ENCODE measurements at regions not wholly inside any gene's neighbourhood (a gene's known extent, or its start where the extent isn't known, plus 50 kb on each side); places are given as distances from the start of the nearest gene placed in this dataset.

- H3K4me1 ChIP-seq (ENCODE audit: control insufficient read depth, extremely low read depth, insufficient read depth, low read length): no peaks in the 10 kb centered on the region
- H3K79me2 ChIP-seq (ENCODE audit: control insufficient read depth, insufficient read depth, low read length): no peaks in the 10 kb centered on the region
- ChIA-PET CTCF (interaction anchor here (0.9 to 5.8 kb wide), 7 partner anchors 9 to 176 kb away, joined by 3 to 64 read pairs (median 4); no protein-coding TSS in a partner anchor), POLR2A (no interaction called here)
- H4K20me1 ChIP-seq (replicated peaks; ENCODE audit: control insufficient read depth, extremely low read depth, insufficient read depth, low read length): no peaks in the 10 kb centered on the region
- no TSS peak for BruUV-seq (replicated peaks)
- H2AFZ ChIP-seq (ENCODE audit: low read depth, low read length): no peak overlapping the region
- intact Hi-C loops (cut with micrococcal nuclease) (no loop called here), dilution Hi-C loops (cut with MboI; ENCODE audit: extremely low pct_ligation_motif_present, low sequenced_read_pairs) (no loop called here)
- H3K4me3 ChIP-seq (replicated peaks in 1 of 3; ENCODE audit: insufficient read depth in 1 of 3, low read depth in 1 of 3, low read length in 3 of 3): no peak overlapping the region
- no peak overlapping the region for H3K4me2 ChIP-seq (ENCODE audit: insufficient read depth, low read length)
- no peaks in the 10 kb centered on the region for H3K36me3 ChIP-seq (ENCODE audit: control insufficient read depth in 2 of 2, extremely low read depth in 1 of 2, insufficient read depth in 2 of 2, low read length in 2 of 2)
- H3K27me3 ChIP-seq (ENCODE audit: control insufficient read depth in 2 of 2, insufficient read depth in 2 of 2, low read length in 2 of 2): peaks cover 0 to 6% of the 10 kb centered on the region in 2 experiments
- no peaks in the 10 kb centered on the region for H3K9me3 ChIP-seq (replicated peaks; ENCODE audit: control insufficient read depth, insufficient read depth, low read length)
- H3K27ac ChIP-seq (ENCODE audit: insufficient read depth, low read depth, low read length): no peak overlapping the region
- no peak for DNase-seq (ENCODE audit: low read depth, low spot score)
- H3K9ac ChIP-seq (replicated peaks; ENCODE audit: extremely low read depth, insufficient read depth, low read length): no peak overlapping the region
- TF ChIP-seq, protein P1, sequence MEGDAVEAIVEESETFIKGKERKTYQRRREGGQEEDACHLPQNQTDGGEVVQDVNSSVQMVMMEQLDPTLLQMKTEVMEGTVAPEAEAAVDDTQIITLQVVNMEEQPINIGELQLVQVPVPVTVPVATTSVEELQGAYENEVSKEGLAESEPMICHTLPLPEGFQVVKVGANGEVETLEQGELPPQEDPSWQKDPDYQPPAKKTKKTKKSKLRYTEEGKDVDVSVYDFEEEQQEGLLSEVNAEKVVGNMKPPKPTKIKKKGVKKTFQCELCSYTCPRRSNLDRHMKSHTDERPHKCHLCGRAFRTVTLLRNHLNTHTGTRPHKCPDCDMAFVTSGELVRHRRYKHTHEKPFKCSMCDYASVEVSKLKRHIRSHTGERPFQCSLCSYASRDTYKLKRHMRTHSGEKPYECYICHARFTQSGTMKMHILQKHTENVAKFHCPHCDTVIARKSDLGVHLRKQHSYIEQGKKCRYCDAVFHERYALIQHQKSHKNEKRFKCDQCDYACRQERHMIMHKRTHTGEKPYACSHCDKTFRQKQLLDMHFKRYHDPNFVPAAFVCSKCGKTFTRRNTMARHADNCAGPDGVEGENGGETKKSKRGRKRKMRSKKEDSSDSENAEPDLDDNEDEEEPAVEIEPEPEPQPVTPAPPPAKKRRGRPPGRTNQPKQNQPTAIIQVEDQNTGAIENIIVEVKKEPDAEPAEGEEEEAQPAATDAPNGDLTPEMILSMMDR (IDR thresholded peaks at IDR 0.05; ENCODE audit: extremely low read depth in 1 of 2, insufficient read depth in 1 of 2, low read depth in 1 of 2, low read length in 2 of 2): no peak
- TF ChIP-seq POLR2AphosphoS5 (IDR thresholded peaks at IDR 0.05; ENCODE audit: insufficient read depth, low read depth, low read length): no peak
- no peaks in the 10 kb centered on the region for H3K9me1 ChIP-seq (replicated peaks; ENCODE audit: control insufficient read depth, extremely low read depth, insufficient read depth, low read length)
- no peak for FAIRE-seq
Observed at GRCh38 chr3:134302674-134303073, 52.0 kb upstream of the RYK start.

DNA sequence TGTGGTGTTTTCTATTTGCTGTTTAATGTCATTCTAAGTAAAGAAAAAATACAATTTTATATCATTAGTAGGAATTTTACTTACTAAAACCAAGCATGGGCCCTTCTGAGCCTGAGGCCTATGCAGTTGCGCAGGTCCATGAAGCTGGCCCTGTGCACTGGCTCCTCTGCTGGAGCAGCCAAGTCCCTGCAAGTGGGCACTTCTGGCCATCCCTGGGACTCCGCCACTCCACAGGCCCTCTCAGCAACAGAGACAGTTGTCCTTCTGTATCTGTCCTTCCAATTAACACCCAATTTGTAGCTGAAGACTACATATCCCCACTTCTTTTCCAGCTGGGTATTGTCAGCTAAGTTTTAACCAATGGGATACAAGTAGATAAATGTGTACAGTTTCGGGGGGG is 49.9 kb upstream of the RYK start:
- Histone ChIP-seq H3K27ac (ENCODE audit: insufficient read depth, low read depth, low read length) (no peak overlapping the region), H3K4me2 (ENCODE audit: insufficient read depth, low read length) (no peak overlapping the region), H2AFZ (ENCODE audit: low read depth, low read length) (no peak overlapping the region), H3K79me2 (ENCODE audit: control insufficient read depth, insufficient read depth, low read length) (no peaks in the 10 kb centered on the region), H3K9ac (replicated peaks; ENCODE audit: extremely low read depth, insufficient read depth, low read length) (no peak overlapping the region), H3K4me3 (replicated peaks in 1 of 3; ENCODE audit: insufficient read depth in 1 of 3, low read depth in 1 of 3, low read length in 3 of 3) (no peak overlapping the region), H3K27me3 (ENCODE audit: control insufficient read depth in 2 of 2, insufficient read depth in 2 of 2, low read length in 2 of 2) (peaks cover 0 to 4% of the 10 kb centered on the region in 2 experiments), H3K9me3 (replicated peaks; ENCODE audit: control insufficient read depth, insufficient read depth, low read length) (no peaks in the 10 kb centered on the region), H3K4me1 (ENCODE audit: control insufficient read depth, extremely low read depth, insufficient read depth, low read length) (no peaks in the 10 kb centered on the region), H3K36me3 (ENCODE audit: control insufficient read depth in 2 of 2, extremely low read depth in 1 of 2, insufficient read depth in 2 of 2, low read length in 2 of 2) (no peaks in the 10 kb centered on the region), H4K20me1 (replicated peaks; ENCODE audit: control insufficient read depth, extremely low read depth, insufficient read depth, low read length) (no peaks in the 10 kb centered on the region), H3K9me1 (replicated peaks; ENCODE audit: control insufficient read depth, extremely low read depth, insufficient read depth, low read length) (no peaks in the 10 kb centered on the region)
- dilution Hi-C loops (cut with MboI; ENCODE audit: extremely low pct_ligation_motif_present, low sequenced_read_pairs): no loop called here
- intact Hi-C loops (cut with micrococcal nuclease): no loop called here
- ChIA-PET CTCF (interaction anchor here (0.9 to 5.8 kb wide), 5 partner anchors 9 to 482 kb away, joined by 3 to 64 read pairs (median 7); no protein-coding TSS in a partner anchor), POLR2A (no interaction called here)
- BruUV-seq (replicated peaks): no TSS peak
- DNase-seq (ENCODE audit: low read depth, low spot score) (no peak), FAIRE-seq (no peak)
- TF ChIP-seq POLR2A (IDR thresholded peaks at IDR 0.05; ENCODE audit: low read depth, low read length) (no peak), MYC (IDR thresholded peaks at IDR 0.05; ENCODE audit: low read depth, low read length) (no peak), EZH2 (IDR thresholded peaks at IDR 0.05; ENCODE audit: borderline replicate concordance, low read depth, low read length, severe bottlenecking) (no peak), FOS (IDR thresholded peaks at IDR 0.05; ENCODE audit: borderline replicate concordance, insufficient read depth, low read length) (no peak)
- TF ChIP-seq, protein P2, sequence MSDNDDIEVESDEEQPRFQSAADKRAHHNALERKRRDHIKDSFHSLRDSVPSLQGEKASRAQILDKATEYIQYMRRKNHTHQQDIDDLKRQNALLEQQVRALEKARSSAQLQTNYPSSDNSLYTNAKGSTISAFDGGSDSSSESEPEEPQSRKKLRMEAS (IDR thresholded peaks at IDR 0.05; ENCODE audit: insufficient read depth, insufficient read length): no peak
- TF ChIP-seq, protein P1 (IDR thresholded peaks at IDR 0.05; ENCODE audit: extremely low read depth in 1 of 2, insufficient read depth in 1 of 2, low read depth in 1 of 2, low read length in 2 of 2): no peak

All from endothelial cell of umbilical vein (primary cell).